ENCODE measurements at regions not wholly inside any gene's neighbourhood (a gene's known extent, or its start where the extent isn't known, plus 50 kb on each side); places are given as distances from the start of the nearest gene placed in this dataset.

DNA sequence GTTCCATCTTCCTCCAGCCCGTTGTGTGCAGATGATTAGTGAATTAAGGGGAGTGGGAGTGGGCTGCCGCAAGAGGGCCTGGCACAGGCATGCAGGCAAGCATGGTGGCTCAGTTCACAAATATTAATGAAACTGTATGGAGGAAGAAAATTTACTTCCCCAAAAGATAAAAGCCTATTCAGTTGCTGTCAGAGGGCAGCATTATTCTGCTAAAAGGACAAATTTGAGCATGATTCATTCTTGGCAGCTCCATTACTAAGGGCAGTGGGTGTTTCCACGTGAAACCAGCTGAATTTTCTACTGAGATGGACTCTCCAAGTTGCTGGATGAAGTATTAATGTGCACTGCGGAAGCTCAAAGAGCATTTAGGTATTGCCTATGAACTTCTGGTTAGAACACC is 90.9 kb upstream of the WDR11 start:
- Histone ChIP-seq H3K4me3 (ENCODE audit: low read length) (no peak overlapping the region), H2AFZ (ENCODE audit: low read depth, low read length) (no peak overlapping the region), H4K20me1 (ENCODE audit: insufficient read depth, low read length) (no peaks in the 10 kb centered on the region), H3K79me2 (ENCODE audit: low read length) (no peaks in the 10 kb centered on the region), H3K9me3 (ENCODE audit: insufficient read depth, low read length) (no peaks in the 10 kb centered on the region), H3K4me1 (ENCODE audit: low read length) (no peaks in the 10 kb centered on the region), H3K9ac (ENCODE audit: low read length) (no peak overlapping the region), H3K27me3 (ENCODE audit: low read depth, low read length) (no peaks in the 10 kb centered on the region), H3K4me2 (ENCODE audit: low read length) (no peak overlapping the region), H3K27ac (ENCODE audit: low read length) (no peak overlapping the region), H3K36me3 (replicated peaks; ENCODE audit: low read depth, low read length) (no peaks in the 10 kb centered on the region)
- TF ChIP-seq CTCF (IDR thresholded peaks at IDR 0.05; ENCODE audit: low read depth, low read length) (no peak), EZH2phosphoT487 (IDR thresholded peaks at IDR 0.05; ENCODE audit: low read depth) (no peak)

GRCh38 chr10:120761951-120762350 is 89.2 kb upstream of the WDR11 start:
- Histone ChIP-seq H3K4me3 (ENCODE audit: low read length) (no peak overlapping the region), H4K20me1 (ENCODE audit: insufficient read depth, low read length) (no peaks in the 10 kb centered on the region), H2AFZ (ENCODE audit: low read depth, low read length) (no peak overlapping the region), H3K9me3 (ENCODE audit: insufficient read depth, low read length) (no peaks in the 10 kb centered on the region), H3K9ac (ENCODE audit: low read length) (no peak overlapping the region), H3K4me1 (ENCODE audit: low read length) (no peaks in the 10 kb centered on the region), H3K36me3 (replicated peaks; ENCODE audit: low read depth, low read length) (no peaks in the 10 kb centered on the region), H3K27ac (ENCODE audit: low read length) (no peak overlapping the region), H3K4me2 (ENCODE audit: low read length) (no peak overlapping the region), H3K27me3 (ENCODE audit: low read depth, low read length) (no peaks in the 10 kb centered on the region), H3K79me2 (ENCODE audit: low read length) (no peaks in the 10 kb centered on the region)
- TF ChIP-seq CTCF (IDR thresholded peaks at IDR 0.05; ENCODE audit: low read depth, low read length) (no peak), EZH2phosphoT487 (IDR thresholded peaks at IDR 0.05; ENCODE audit: low read depth) (no peak)

GRCh38 chr10:120765226-120765803 is 85.8 kb upstream of the WDR11 start:
- Histone ChIP-seq H3K79me2 (ENCODE audit: low read length) (no peaks in the 10 kb centered on the region), H3K4me2 (ENCODE audit: low read length) (no peak overlapping the region), H4K20me1 (ENCODE audit: insufficient read depth, low read length) (no peaks in the 10 kb centered on the region), H3K36me3 (replicated peaks; ENCODE audit: low read depth, low read length) (no peaks in the 10 kb centered on the region), H3K9me3 (ENCODE audit: insufficient read depth, low read length) (no peaks in the 10 kb centered on the region), H3K27ac (ENCODE audit: low read length) (no peak overlapping the region), H3K9ac (ENCODE audit: low read length) (no peak overlapping the region), H2AFZ (ENCODE audit: low read depth, low read length) (no peak overlapping the region), H3K4me3 (ENCODE audit: low read length) (no peak overlapping the region), H3K4me1 (ENCODE audit: low read length) (no peaks in the 10 kb centered on the region), H3K27me3 (ENCODE audit: low read depth, low read length) (no peaks in the 10 kb centered on the region)
- TF ChIP-seq EZH2phosphoT487 (IDR thresholded peaks at IDR 0.05; ENCODE audit: low read depth) = no peak
- TF ChIP-seq CTCF (IDR thresholded peaks at IDR 0.05; ENCODE audit: low read depth, low read length) = no peak

- no peak overlapping the region for H3K27ac ChIP-seq (ENCODE audit: low read length)
- no peak overlapping the region for H3K9ac ChIP-seq (ENCODE audit: low read length)
- no peaks in the 10 kb centered on the region for H4K20me1 ChIP-seq (ENCODE audit: insufficient read depth, low read length)
- no peak overlapping the region for H2AFZ ChIP-seq (ENCODE audit: low read depth, low read length)
- no peaks in the 10 kb centered on the region for H3K27me3 ChIP-seq (ENCODE audit: low read depth, low read length)
- no peak overlapping the region for H3K4me2 ChIP-seq (ENCODE audit: low read length)
- no peaks in the 10 kb centered on the region for H3K36me3 ChIP-seq (replicated peaks; ENCODE audit: low read depth, low read length)
- no peaks in the 10 kb centered on the region for H3K9me3 ChIP-seq (ENCODE audit: insufficient read depth, low read length)
- H3K79me2 ChIP-seq (ENCODE audit: low read length) = no peaks in the 10 kb centered on the region
- TF ChIP-seq EZH2phosphoT487 (IDR thresholded peaks at IDR 0.05; ENCODE audit: low read depth) = no peak
- no peak for TF ChIP-seq CTCF (IDR thresholded peaks at IDR 0.05; ENCODE audit: low read depth, low read length)
- H3K4me1 ChIP-seq (ENCODE audit: low read length) = no peaks in the 10 kb centered on the region
- H3K4me3 ChIP-seq (ENCODE audit: low read length) = no peak overlapping the region
Measured at GRCh38 chr10:120768227-120768626, 82.9 kb upstream of the WDR11 start.
